ENCODE measurements at regions not wholly inside any gene's neighbourhood (a gene's known extent, or its start where the extent isn't known, plus 50 kb on each side); places are given as distances from the start of the nearest gene placed in this dataset.

DNA sequence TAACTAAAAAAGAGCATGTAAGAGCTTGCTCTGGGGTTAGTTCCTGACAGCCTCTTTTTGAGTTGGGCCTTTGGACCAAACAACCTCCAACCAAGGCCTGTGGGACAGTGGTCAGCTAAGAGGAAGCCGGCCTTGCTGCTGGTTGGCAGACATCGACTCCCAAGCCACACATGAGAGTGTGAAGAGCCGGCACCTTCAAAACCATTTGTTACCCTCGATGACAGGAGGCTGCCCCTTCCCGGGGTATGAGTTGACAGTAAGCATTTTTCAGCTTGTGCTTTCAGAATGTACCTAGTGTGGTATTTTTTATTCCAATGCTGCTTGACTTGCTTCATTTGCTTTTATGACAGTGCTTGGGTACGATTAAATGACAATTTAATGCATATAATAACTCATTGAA lies 168.6 kb upstream of the IGFBP7 start:
- H3F3A ChIP-seq (ENCODE audit: insufficient read depth, low read length): no peaks in the 10 kb centered on the region
- no peak overlapping the region for H3K4me2 ChIP-seq (ENCODE audit: low read length)
- H3K9ac ChIP-seq (ENCODE audit: low read length): no peak overlapping the region
- H3K4me1 ChIP-seq (ENCODE audit: insufficient read depth, low read length, severe bottlenecking): no peaks in the 10 kb centered on the region
- H3K27ac ChIP-seq (ENCODE audit: low read depth, low read length, poor library complexity, severe bottlenecking): no peak overlapping the region
- no peaks in the 10 kb centered on the region for H3K9me2 ChIP-seq (ENCODE audit: low read depth, low read length)
- no peaks in the 10 kb centered on the region for H3K9me3 ChIP-seq (ENCODE audit: low read length)
- H4K20me1 ChIP-seq (ENCODE audit: insufficient read depth, low read length): no peaks in the 10 kb centered on the region
- no peak overlapping the region for H3K4me3 ChIP-seq (ENCODE audit: low read depth, low read length, poor library complexity, severe bottlenecking)
- no peaks in the 10 kb centered on the region for H3K27me3 ChIP-seq (ENCODE audit: insufficient read depth, low read length)
- TF ChIP-seq, protein P1, sequence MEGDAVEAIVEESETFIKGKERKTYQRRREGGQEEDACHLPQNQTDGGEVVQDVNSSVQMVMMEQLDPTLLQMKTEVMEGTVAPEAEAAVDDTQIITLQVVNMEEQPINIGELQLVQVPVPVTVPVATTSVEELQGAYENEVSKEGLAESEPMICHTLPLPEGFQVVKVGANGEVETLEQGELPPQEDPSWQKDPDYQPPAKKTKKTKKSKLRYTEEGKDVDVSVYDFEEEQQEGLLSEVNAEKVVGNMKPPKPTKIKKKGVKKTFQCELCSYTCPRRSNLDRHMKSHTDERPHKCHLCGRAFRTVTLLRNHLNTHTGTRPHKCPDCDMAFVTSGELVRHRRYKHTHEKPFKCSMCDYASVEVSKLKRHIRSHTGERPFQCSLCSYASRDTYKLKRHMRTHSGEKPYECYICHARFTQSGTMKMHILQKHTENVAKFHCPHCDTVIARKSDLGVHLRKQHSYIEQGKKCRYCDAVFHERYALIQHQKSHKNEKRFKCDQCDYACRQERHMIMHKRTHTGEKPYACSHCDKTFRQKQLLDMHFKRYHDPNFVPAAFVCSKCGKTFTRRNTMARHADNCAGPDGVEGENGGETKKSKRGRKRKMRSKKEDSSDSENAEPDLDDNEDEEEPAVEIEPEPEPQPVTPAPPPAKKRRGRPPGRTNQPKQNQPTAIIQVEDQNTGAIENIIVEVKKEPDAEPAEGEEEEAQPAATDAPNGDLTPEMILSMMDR (IDR thresholded peaks at IDR 0.05; ENCODE audit: low read length): no peak
- TF ChIP-seq EZH2 (IDR thresholded peaks at IDR 0.05; ENCODE audit: borderline replicate concordance, low read length): no peak
- no peak overlapping the region for H2AFZ ChIP-seq (ENCODE audit: low read length)
- no peaks in the 10 kb centered on the region for H3K36me3 ChIP-seq (ENCODE audit: insufficient read depth, low read length)
- H3K79me2 ChIP-seq (ENCODE audit: insufficient read depth, low read length): no peaks in the 10 kb centered on the region

DNA sequence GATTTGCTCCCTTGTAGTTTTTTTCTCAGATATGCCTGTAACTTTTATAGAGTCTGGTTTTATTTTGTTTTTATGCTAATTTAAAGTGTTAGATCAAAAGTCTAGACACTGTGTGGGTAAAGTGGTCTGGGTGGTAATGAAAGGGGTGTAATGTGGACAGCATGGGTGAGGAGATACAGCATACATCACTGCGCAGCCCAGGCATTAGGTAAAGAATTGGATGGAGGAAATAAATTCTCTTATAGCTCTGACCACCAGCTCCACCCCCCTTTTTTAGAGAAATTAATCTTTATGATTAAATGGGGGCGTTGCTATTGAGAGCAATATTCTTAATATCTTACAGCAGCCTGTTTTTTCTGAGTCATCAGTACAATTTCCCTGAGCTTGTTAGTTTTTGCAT lies 163.9 kb upstream of the IGFBP7 start:
- H3K79me2 ChIP-seq (ENCODE audit: insufficient read depth, low read length): no peaks in the 10 kb centered on the region
- no peak overlapping the region for H3K27ac ChIP-seq (ENCODE audit: low read depth, low read length, poor library complexity, severe bottlenecking)
- H4K20me1 ChIP-seq (ENCODE audit: insufficient read depth, low read length): no peaks in the 10 kb centered on the region
- H3K9me3 ChIP-seq (ENCODE audit: low read length): no peaks in the 10 kb centered on the region
- no peaks in the 10 kb centered on the region for H3K9me2 ChIP-seq (ENCODE audit: low read depth, low read length)
- no peak overlapping the region for H3K9ac ChIP-seq (ENCODE audit: low read length)
- no peaks in the 10 kb centered on the region for H3F3A ChIP-seq (ENCODE audit: insufficient read depth, low read length)
- no peaks in the 10 kb centered on the region for H3K4me1 ChIP-seq (ENCODE audit: insufficient read depth, low read length, severe bottlenecking)
- no peak overlapping the region for H2AFZ ChIP-seq (ENCODE audit: low read length)
- no peak overlapping the region for H3K4me3 ChIP-seq (ENCODE audit: low read depth, low read length, poor library complexity, severe bottlenecking)
- H3K4me2 ChIP-seq (ENCODE audit: low read length): no peak overlapping the region
- TF ChIP-seq, protein P1 (IDR thresholded peaks at IDR 0.05; ENCODE audit: low read length): no peak
- no peak for TF ChIP-seq EZH2 (IDR thresholded peaks at IDR 0.05; ENCODE audit: borderline replicate concordance, low read length)
- H3K27me3 ChIP-seq (ENCODE audit: insufficient read depth, low read length): no peaks in the 10 kb centered on the region
- H3K36me3 ChIP-seq (ENCODE audit: insufficient read depth, low read length): no peaks in the 10 kb centered on the region

DNA sequence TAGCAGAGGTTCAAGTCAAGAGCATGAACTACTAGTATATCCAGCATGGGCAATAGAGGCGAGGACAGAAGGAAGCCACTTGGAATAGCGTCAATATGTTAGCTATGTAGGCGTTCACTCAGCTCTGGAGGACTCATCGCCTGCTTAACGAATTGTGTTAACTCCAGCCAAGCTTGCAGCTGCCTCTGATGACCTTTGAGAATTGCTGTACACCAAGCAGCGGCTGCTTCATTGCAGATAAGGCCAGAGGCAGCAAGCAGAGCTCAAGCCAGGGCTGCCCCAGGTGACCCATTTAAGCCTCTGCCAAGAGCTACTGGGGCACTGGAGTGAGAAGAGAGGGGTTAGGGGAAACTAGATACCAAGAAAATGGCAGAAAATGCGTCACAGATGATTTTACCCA lies 160.2 kb upstream of the IGFBP7 start:
- no peaks in the 10 kb centered on the region for H3K27me3 ChIP-seq (ENCODE audit: insufficient read depth, low read length)

More for the DNA sequence above, 160.2 kb upstream of the IGFBP7 start:
- Histone ChIP-seq H3K4me3 (ENCODE audit: low read depth, low read length, poor library complexity, severe bottlenecking) (no peak overlapping the region), H2AFZ (ENCODE audit: low read length) (no peak overlapping the region), H3K9me2 (ENCODE audit: low read depth, low read length) (no peaks in the 10 kb centered on the region), H3K9me3 (ENCODE audit: low read length) (no peaks in the 10 kb centered on the region), H3K9ac (ENCODE audit: low read length) (no peak overlapping the region), H3F3A (ENCODE audit: insufficient read depth, low read length) (no peaks in the 10 kb centered on the region), H3K79me2 (ENCODE audit: insufficient read depth, low read length) (no peaks in the 10 kb centered on the region), H3K4me1 (ENCODE audit: insufficient read depth, low read length, severe bottlenecking) (no peaks in the 10 kb centered on the region), H3K27ac (ENCODE audit: low read depth, low read length, poor library complexity, severe bottlenecking) (no peak overlapping the region), H3K4me2 (ENCODE audit: low read length) (no peak overlapping the region), H4K20me1 (ENCODE audit: insufficient read depth, low read length) (no peaks in the 10 kb centered on the region), H3K36me3 (ENCODE audit: insufficient read depth, low read length) (no peaks in the 10 kb centered on the region)
- no peak for TF ChIP-seq EZH2 (IDR thresholded peaks at IDR 0.05; ENCODE audit: borderline replicate concordance, low read length)
- TF ChIP-seq, protein P1 (IDR thresholded peaks at IDR 0.05; ENCODE audit: low read length): no peak

Data from OCI-LY1 (cell line).